ENCODE measurements at regions not wholly inside any gene's neighbourhood (a gene's known extent, or its start where the extent isn't known, plus 50 kb on each side); places are given as distances from the start of the nearest gene placed in this dataset.

DNA sequence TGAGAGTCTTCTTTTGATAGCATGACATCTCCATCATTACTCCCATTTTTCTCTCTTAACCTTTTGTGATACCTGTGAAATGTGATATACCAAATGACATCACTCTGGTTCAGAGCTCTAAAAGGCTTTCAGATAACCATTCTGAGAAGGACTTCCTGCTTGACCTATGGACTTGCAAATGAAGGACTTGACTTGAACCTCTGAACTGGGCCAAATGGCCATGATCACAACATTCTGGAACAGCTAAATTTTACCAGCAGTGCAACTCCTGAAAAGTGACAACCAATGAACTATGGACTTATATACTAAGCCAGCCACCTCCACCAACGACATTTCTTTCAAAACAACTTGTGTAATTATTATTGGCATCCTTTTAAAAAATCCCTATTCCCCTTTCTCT, 1085.8 kb upstream of the CITED2 start:
- TF ChIP-seq CTCF (IDR thresholded peaks at IDR 0.05; ENCODE audit: insufficient read depth, low read depth, low read length) (no peak), EZH2 (IDR thresholded peaks at IDR 0.05; ENCODE audit: insufficient read depth, low read length) (no peak)
